Peyer's patch (tissue), 4 donors: ENCODE measurements at regions not wholly inside any gene's neighbourhood (a gene's known extent, or its start where the extent isn't known, plus 50 kb on each side); places are given as distances from the start of the nearest gene placed in this dataset.

ENCODE experiments used
- DNase-seq, 3 donors: peaks; one replicate each; pipeline ENCODE4 v3.0.0-alpha.2; 2017 to 2019
- H3K27ac ChIP-seq, 4 donors: fragments of 200-600 bp; sonication (generic); one replicate each; pipeline ENCODE4 v1.5.1; 2016 to 2019
- H3K27me3 ChIP-seq, 2 donors: fragments of 200-600 bp; sonication (generic); one replicate each; pipeline ENCODE4 v1.5.1; 2019
- H3K36me3 ChIP-seq, 3 donors: fragments of 200-600 bp; sonication (generic); one replicate each; pipeline ENCODE4 v1.5.1; 2016 to 2019
- H3K4me1 ChIP-seq, 4 donors: fragments of 200-600 bp; sonication (generic); one replicate each; pipeline ENCODE4 v1.5.1; 2016 to 2019
- H3K4me3 ChIP-seq, 4 donors: fragments of 200-600 bp; sonication (generic); 1 replicate in 3 of 4; 2 replicates in 1 of 4; pipeline ENCODE4 v1.5.1; 2016 to 2019; ENCODE audit warnings: mild to moderate bottlenecking in 1 of 4
- H3K9me3 ChIP-seq, 4 donors: fragments of 200-600 bp; sonication (generic); one replicate each; pipeline ENCODE4 v1.5.1; 2016 to 2019; ENCODE audit warnings: mild to moderate bottlenecking in 1 of 4
- CTCF ChIP-seq, 6 experiments: fragments of 450-650 bp in 4 of 6; fragments of 200-600 bp in 2 of 6; sonication (generic) in 1 of 6; IDR thresholded peaks; one replicate each; pipeline ENCODE4 v1.5.1; 2017 to 2019; ENCODE audit warnings: antibody characterized with exemption in 6 of 6, mild to moderate bottlenecking in 3 of 6, moderate library complexity in 1 of 6
- POLR2A ChIP-seq, 2 donors: fragments of 450-650 bp; IDR thresholded peaks; one replicate each; pipeline ENCODE4 v1.5.1; 2017; ENCODE audit warnings: antibody characterized with exemption in 2 of 2, mild to moderate bottlenecking in 2 of 2, moderate library complexity in 2 of 2

GRCh38 chr2:7127687-7128086 is 210.5 kb downstream of the RNF144A start:
- TF ChIP-seq CTCF (IDR thresholded peaks at IDR 0.05) = no peak
- no peak for TF ChIP-seq POLR2A (IDR thresholded peaks at IDR 0.05)
- no peak overlapping the region for H3K4me3 ChIP-seq

GRCh38 chr2:7131261-7131660 is 214.0 kb downstream of the RNF144A start:
- Histone ChIP-seq H3K36me3 (no peaks in the 10 kb centered on the region), H3K9me3 (no peaks in the 10 kb centered on the region), H3K27me3 (no peaks in the 10 kb centered on the region), H3K27ac (no peak overlapping the region), H3K4me3 (no peak overlapping the region), H3K4me1 (no peaks in the 10 kb centered on the region)
- TF ChIP-seq POLR2A (IDR thresholded peaks at IDR 0.05) = no peak
- TF ChIP-seq CTCF (IDR thresholded peaks at IDR 0.05) = no peak
- no peak for DNase-seq

More at GRCh38 chr2:7127687-7128086, 210.5 kb downstream of the RNF144A start:
- no peaks in the 10 kb centered on the region for H3K4me1 ChIP-seq
- H3K27ac ChIP-seq = no peak overlapping the region
- DNase-seq = no peak
- H3K27me3 ChIP-seq = no peaks in the 10 kb centered on the region
- H3K9me3 ChIP-seq = no peaks in the 10 kb centered on the region
- H3K36me3 ChIP-seq = no peaks in the 10 kb centered on the region

GRCh38 chr2:7132753-7133152 is 215.5 kb downstream of the RNF144A start:
- Histone ChIP-seq H3K4me1 (no peaks in the 10 kb centered on the region), H3K27me3 (no peaks in the 10 kb centered on the region), H3K36me3 (no peaks in the 10 kb centered on the region), H3K27ac (no peak overlapping the region), H3K9me3 (no peaks in the 10 kb centered on the region), H3K4me3 (no peak overlapping the region)
- TF ChIP-seq CTCF (IDR thresholded peaks at IDR 0.05) (no peak), POLR2A (IDR thresholded peaks at IDR 0.05) (no peak)
- no peak for DNase-seq

- no peak for DNase-seq
Measured at GRCh38 chr2:7133521-7133920, 216.3 kb downstream of the RNF144A start.

GRCh38 chr2:7140306-7140705 is 223.1 kb downstream of the RNF144A start:
- DNase-seq = no peak
- Histone ChIP-seq H3K4me3 (no peak overlapping the region), H3K36me3 (no peaks in the 10 kb centered on the region), H3K27ac (no peak overlapping the region), H3K9me3 (no peaks in the 10 kb centered on the region), H3K27me3 (no peaks in the 10 kb centered on the region), H3K4me1 (no peaks in the 10 kb centered on the region)
- no peak for TF ChIP-seq POLR2A (IDR thresholded peaks at IDR 0.05)

More at GRCh38 chr2:7133521-7133920, 216.3 kb downstream of the RNF144A start:
- H3K4me3 ChIP-seq = no peak overlapping the region
- TF ChIP-seq CTCF (IDR thresholded peaks at IDR 0.05) (no peak), POLR2A (IDR thresholded peaks at IDR 0.05) (no peak)
- H3K9me3 ChIP-seq = no peaks in the 10 kb centered on the region
- no peaks in the 10 kb centered on the region for H3K36me3 ChIP-seq
- no peaks in the 10 kb centered on the region for H3K27me3 ChIP-seq
- no peak overlapping the region for H3K27ac ChIP-seq
- no peaks in the 10 kb centered on the region for H3K4me1 ChIP-seq

- no peaks in the 10 kb centered on the region for H3K4me1 ChIP-seq
- DNase-seq = no peak
- TF ChIP-seq POLR2A (IDR thresholded peaks at IDR 0.05) (no peak), CTCF (IDR thresholded peaks at IDR 0.05) (no peak)
- no peaks in the 10 kb centered on the region for H3K36me3 ChIP-seq
- H3K9me3 ChIP-seq = no peaks in the 10 kb centered on the region
- no peak overlapping the region for H3K27ac ChIP-seq
- H3K4me3 ChIP-seq = no peak overlapping the region
- no peaks in the 10 kb centered on the region for H3K27me3 ChIP-seq
Measured at GRCh38 chr2:7145707-7146106, 228.5 kb downstream of the RNF144A start.
